Ovary (tissue), 7 donors: ENCODE measurements at regions not wholly inside any gene's neighbourhood (a gene's known extent, or its start where the extent isn't known, plus 50 kb on each side); places are given as distances from the start of the nearest gene placed in this dataset.
"Not testable (repeated sequence)": the region's sequence is repeated elsewhere in the genome, so short reads cannot be mapped to it uniquely, and the experiment has no call there.

Source experiments
- DNase-seq, 5 donors: peaks; one replicate each; pipeline ENCODE4 v3.0.0-alpha.2; 2019 to 2020
- H3K27ac ChIP-seq, 2 donors: fragments of 200-600 bp; one replicate each; pipeline versions ENCODE4 v1.5.1 to v1.8.0; 2019 to 2022
- H3K27me3 ChIP-seq: fragments of 200-600 bp; one replicate; pipeline ENCODE4 v1.8.0; 2022
- H3K36me3 ChIP-seq: fragments of 200-600 bp; sonication (generic); one replicate; pipeline ENCODE4 v1.5.1; 2019
- H3K4me1 ChIP-seq: one replicate; pipeline ENCODE4 v1.8.1; 2013; ENCODE audit warnings: mild to moderate bottlenecking, moderate library complexity; ENCODE audit not compliant: insufficient read depth
- H3K4me3 ChIP-seq: fragments of 200-600 bp; sonication (generic); one replicate; pipeline ENCODE4 v1.5.1; 2017
- H3K9me3 ChIP-seq, 2 donors: fragments of 200-600 bp in 1 of 2; sonication (generic) in 1 of 2; one replicate each; pipeline versions ENCODE4 v1.5.1 to v1.8.1; 2013 to 2019; ENCODE audit warnings: mild to moderate bottlenecking in 1 of 2, moderate library complexity in 1 of 2
- EP300 ChIP-seq: sonication (generic); formaldehyde crosslinking; IDR thresholded peaks from one replicate; pipeline ENCODE4 v1.6.1; 2017; ENCODE audit warnings: antibody characterized with exemption
- POLR2A ChIP-seq: fragments of 450-650 bp; IDR thresholded peaks from one replicate; pipeline ENCODE4 v1.6.1; 2017; ENCODE audit warnings: antibody characterized with exemption, mild to moderate bottlenecking, moderate library complexity
- WGBS, 3 donors: extraction: QIAGEN DNeasy Blood & Tissue Kit in 1 of 3; methylation state at CpG; one replicate each; pipeline versions ENCODE4 v1.1.5 to v1.1.7; 2013 to 2017; 5-methylcytosine and 5-hydroxymethylcytosine counted together
- intact Hi-C, 4 donors: fragments of 100-400 bp; cut with DNase I; formaldehyde crosslinking; loops; one replicate each; pipeline versions ENCODE4 v1.11.0 to v1.15.1; 2022 to 2023
- TF ChIP-seq, protein P1 (sequence below), 3 donors: fragments of 450-650 bp in 2 of 3; fragments of 200-600 bp in 1 of 3; IDR thresholded peaks; one replicate each; pipeline versions ENCODE4 v1.5.1 to v1.8.0; 2016 to 2022; ENCODE audit warnings: antibody characterized with exemption in 3 of 3, mild to moderate bottlenecking in 1 of 3
- donor health status: DM: no; HTN: no; CAD: no; lungs with moderate emphysema.
- donor health status: DM: no; HTN: no; CAD: no.
- donor health status: Bipolar disorder and iron deficiency.
- donor health status: DM: no; HTN: no; CAD: no.
- donor health status: DM: yes; HTN: yes; CAD: no.

DNA sequence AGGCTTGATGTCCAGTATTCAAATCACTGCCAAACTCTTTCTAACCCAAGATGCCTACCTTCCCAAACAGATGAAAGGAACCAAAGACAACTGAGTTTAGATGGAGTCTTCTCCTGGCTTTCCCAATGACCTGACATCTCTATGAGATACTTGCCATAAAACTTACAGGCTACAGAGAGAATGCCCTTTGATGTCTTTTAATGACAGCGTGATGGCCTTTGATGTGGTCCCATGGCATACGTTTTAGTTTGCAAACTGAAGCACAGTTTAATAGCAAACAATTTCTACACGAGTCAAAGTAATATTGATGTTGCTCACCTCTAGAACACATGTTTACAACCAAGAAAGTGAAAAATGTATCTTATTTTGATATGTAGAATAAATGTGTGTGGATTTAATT is 73.2 kb downstream of the ZIC4 start:
- intact Hi-C loops: no loop called here
- TF ChIP-seq POLR2A (no peak), EP300 (no peak)
- TF ChIP-seq, protein P1, sequence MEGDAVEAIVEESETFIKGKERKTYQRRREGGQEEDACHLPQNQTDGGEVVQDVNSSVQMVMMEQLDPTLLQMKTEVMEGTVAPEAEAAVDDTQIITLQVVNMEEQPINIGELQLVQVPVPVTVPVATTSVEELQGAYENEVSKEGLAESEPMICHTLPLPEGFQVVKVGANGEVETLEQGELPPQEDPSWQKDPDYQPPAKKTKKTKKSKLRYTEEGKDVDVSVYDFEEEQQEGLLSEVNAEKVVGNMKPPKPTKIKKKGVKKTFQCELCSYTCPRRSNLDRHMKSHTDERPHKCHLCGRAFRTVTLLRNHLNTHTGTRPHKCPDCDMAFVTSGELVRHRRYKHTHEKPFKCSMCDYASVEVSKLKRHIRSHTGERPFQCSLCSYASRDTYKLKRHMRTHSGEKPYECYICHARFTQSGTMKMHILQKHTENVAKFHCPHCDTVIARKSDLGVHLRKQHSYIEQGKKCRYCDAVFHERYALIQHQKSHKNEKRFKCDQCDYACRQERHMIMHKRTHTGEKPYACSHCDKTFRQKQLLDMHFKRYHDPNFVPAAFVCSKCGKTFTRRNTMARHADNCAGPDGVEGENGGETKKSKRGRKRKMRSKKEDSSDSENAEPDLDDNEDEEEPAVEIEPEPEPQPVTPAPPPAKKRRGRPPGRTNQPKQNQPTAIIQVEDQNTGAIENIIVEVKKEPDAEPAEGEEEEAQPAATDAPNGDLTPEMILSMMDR (IDR thresholded peaks at IDR 0.05): no peak
- no peaks in the 10 kb centered on the region for H3K9me3 ChIP-seq
- DNase-seq: no peak
- H3K36me3 ChIP-seq: no peaks in the 10 kb centered on the region
- no peak overlapping the region for H3K27ac ChIP-seq
- no peaks in the 10 kb centered on the region for H3K4me1 ChIP-seq
- WGBS, 3 donors: 24 to 30% (median 25%) methylated on average over 3 of the region's 3 CpGs
- no peak overlapping the region for H3K4me3 ChIP-seq
- H3K27me3 ChIP-seq: no peaks in the 10 kb centered on the region

DNA sequence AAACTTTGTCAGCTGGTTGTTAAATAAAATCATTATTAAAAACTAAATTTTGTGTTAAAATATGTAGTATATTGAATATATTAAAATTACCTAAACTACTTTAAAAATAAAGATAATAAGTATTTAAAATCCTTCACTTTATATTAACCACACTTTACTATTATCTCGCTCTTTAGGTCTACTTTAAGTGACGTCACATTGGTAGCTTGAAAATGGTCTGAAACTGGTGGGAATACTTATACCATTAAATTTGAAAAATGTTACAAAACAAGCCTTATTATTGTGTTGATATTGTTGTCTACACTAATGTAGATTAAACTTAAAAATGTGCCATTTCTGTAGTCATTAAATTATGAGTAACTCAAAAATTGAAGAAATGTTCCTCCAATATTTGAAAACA is 77.6 kb downstream of the ZIC4 start:
- H3K4me3 ChIP-seq: no peak overlapping the region
- no peaks in the 10 kb centered on the region for H3K27me3 ChIP-seq
- WGBS, 3 donors: 78 to 87% (median 80%) methylated on average over 2 of the region's 2 CpGs
- no peaks in the 10 kb centered on the region for H3K36me3 ChIP-seq
- H3K9me3 ChIP-seq: no peaks in the 10 kb centered on the region
- DNase-seq: no peak
- H3K4me1 ChIP-seq: no peaks in the 10 kb centered on the region
- no peak overlapping the region for H3K27ac ChIP-seq
- TF ChIP-seq EP300: no peak
- TF ChIP-seq POLR2A: no peak
- TF ChIP-seq, protein P1 (IDR thresholded peaks at IDR 0.05): no peak
- intact Hi-C loops: no loop called here

DNA sequence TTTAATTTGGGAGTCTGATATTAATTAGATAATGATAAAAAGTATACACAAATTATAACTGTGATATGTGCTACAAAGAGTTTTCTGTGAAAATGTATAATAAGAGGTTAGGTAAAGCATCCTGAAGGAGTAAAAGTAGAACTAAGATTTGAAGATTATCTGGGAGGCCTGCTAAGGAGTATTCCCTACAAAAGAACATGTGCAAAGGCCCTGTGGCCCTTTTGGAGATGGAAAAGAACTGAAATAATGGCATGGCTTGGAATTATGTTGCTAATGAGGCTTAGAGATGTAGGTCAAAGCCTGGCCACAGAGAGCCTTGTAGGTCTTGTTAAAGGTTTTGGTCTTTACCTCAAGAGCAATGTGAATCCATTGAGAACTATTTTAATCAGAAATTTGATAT is 82.0 kb downstream of the ZIC4 start:
- no peak for DNase-seq
- H3K4me3 ChIP-seq: no peak overlapping the region
- no peaks in the 10 kb centered on the region for H3K27me3 ChIP-seq
- H3K4me1 ChIP-seq: no peaks in the 10 kb centered on the region
- H3K36me3 ChIP-seq: no peaks in the 10 kb centered on the region
- no peaks in the 10 kb centered on the region for H3K9me3 ChIP-seq
- intact Hi-C loops: no loop called here
- no peak for TF ChIP-seq POLR2A
- TF ChIP-seq EP300: no peak
- TF ChIP-seq, protein P1 (IDR thresholded peaks at IDR 0.05): no peak
- no peak overlapping the region for H3K27ac ChIP-seq

DNA sequence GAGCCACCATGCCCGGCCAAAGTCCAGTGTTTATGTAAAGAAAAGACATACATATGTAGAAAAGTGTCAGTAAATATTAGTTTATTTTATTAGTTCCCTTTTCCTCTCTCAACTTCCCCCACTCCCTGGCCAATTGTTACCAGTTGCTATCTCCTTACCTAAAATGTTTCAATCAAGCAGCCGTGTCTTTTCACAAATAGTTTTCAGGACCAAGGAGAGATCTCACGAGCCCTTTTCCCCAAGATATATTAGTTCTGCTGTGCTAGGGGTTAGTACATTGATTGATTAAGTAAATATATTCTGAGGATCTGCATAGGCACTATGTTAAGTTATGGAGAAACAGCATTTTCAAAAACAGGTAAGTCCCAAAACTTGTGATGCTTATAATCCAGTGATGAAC is 87.4 kb downstream of the ZIC4 start:
- no peaks in the 10 kb centered on the region for H3K4me1 ChIP-seq
- no peaks in the 10 kb centered on the region for H3K9me3 ChIP-seq
- 42 to 49% (median 46%) methylated on average over 3 of the region's 3 CpGs for whole genome bisulfite sequencing, 3 donors
- H3K36me3 ChIP-seq: no peaks in the 10 kb centered on the region
- no peak overlapping the region for H3K4me3 ChIP-seq
- intact Hi-C loops: no loop called here
- no peak for DNase-seq
- H3K27me3 ChIP-seq: no peaks in the 10 kb centered on the region
- H3K27ac ChIP-seq: no peak overlapping the region
- no peak for TF ChIP-seq EP300
- TF ChIP-seq, protein P1 (IDR thresholded peaks at IDR 0.05): no peak
- TF ChIP-seq POLR2A: no peak

DNA sequence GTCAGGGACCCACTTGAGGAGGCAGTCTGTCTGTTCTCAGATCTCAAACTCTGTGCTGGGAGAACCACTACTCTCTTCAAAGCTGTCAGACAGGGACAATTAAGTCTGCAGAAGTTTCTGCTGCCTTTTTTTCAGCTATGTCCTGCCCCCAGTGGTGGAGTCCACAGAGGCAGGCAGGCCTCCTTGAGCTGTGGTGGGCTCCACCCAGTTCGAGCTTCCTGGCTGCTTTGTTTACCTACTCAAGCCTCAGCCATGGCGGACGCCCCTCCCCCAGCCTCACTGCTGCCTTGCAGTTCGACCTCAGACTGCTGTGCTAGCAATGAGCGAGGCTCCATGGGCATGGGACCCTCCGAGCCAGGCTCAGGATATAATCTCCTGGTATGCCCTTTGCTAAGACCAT is 89.3 kb downstream of the ZIC4 start:
- intact Hi-C loops, H3K4me1 ChIP-seq, H3K27ac ChIP-seq, DNase-seq, H3K9me3 ChIP-seq, H3K36me3 ChIP-seq, H3K4me3 ChIP-seq, H3K27me3 ChIP-seq: not testable (repeated sequence)
- 69 to 84% (median 79%) methylated on average over 6 of the region's 6 CpGs for WGBS, 3 donors
